ENCODE measurements at regions not wholly inside any gene's neighbourhood (a gene's known extent, or its start where the extent isn't known, plus 50 kb on each side); places are given as distances from the start of the nearest gene placed in this dataset.
A peak's percentile ranks its signal among the peaks of the same experiment; 100 is the strongest.

GRCh38 chr12:91825999-91826398, 319.6 kb downstream of the BTG1 start:
- Mint-ChIP-seq H3K9me3 (no peaks in the 10 kb centered on the region), H3K27me3 (no peaks in the 10 kb centered on the region), H3K4me3 (no peak overlapping the region), H3K27ac (no peak overlapping the region), H3K36me3 (ENCODE audit: low read depth) (no peaks in the 10 kb centered on the region), H3K4me1 (ENCODE audit: low read depth) (no peaks in the 10 kb centered on the region)

DNA sequence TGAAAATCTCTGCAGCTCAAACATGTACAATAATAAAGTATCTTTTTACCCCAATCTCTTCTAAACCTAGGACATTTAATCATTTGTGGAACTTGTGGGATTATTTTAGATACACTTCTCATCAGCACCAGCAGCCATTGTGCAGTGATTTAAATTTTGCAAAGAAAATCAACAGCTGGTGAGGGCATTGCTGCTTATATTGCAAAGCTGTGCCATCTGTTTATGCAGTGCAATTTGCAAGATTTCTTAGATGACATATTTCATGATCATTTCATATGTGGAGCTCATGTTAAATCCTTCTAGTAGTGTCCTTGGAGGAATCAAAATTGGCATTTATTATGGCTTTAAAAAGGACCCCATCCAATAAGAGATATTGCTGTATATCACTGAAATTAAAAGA, 320.7 kb downstream of the BTG1 start:
- Mint-ChIP-seq H3K27me3 (no peaks in the 10 kb centered on the region), H3K4me3 (no peak overlapping the region), H3K27ac (no peak overlapping the region), H3K36me3 (ENCODE audit: low read depth) (no peaks in the 10 kb centered on the region), H3K9me3 (peaks cover 4% of the 10 kb centered on the region), H3K4me1 (ENCODE audit: low read depth) (no peaks in the 10 kb centered on the region)

- Mint-ChIP-seq H3K36me3 (ENCODE audit: low read depth) (no peaks in the 10 kb centered on the region), H3K27me3 (no peaks in the 10 kb centered on the region), H3K4me3 (no peak overlapping the region), H3K9me3 (peaks cover 14% of the 10 kb centered on the region), H3K4me1 (ENCODE audit: low read depth) (no peaks in the 10 kb centered on the region), H3K27ac (no peak overlapping the region)
Observed at GRCh38 chr12:91819132-91819447, 326.6 kb downstream of the BTG1 start.

GRCh38 chr12:91818227-91819131, 327.2 kb downstream of the BTG1 start:
- H3K27me3 Mint-ChIP-seq: no peaks in the 10 kb centered on the region
- H3K4me3 Mint-ChIP-seq: no peak overlapping the region
- peaks cover 14% of the 10 kb centered on the region for H3K9me3 Mint-ChIP-seq
- H3K36me3 Mint-ChIP-seq (ENCODE audit: low read depth): no peaks in the 10 kb centered on the region
- H3K27ac Mint-ChIP-seq: no peak overlapping the region
- peaks cover 3% of the 10 kb centered on the region for H3K4me1 Mint-ChIP-seq (ENCODE audit: low read depth)

DNA sequence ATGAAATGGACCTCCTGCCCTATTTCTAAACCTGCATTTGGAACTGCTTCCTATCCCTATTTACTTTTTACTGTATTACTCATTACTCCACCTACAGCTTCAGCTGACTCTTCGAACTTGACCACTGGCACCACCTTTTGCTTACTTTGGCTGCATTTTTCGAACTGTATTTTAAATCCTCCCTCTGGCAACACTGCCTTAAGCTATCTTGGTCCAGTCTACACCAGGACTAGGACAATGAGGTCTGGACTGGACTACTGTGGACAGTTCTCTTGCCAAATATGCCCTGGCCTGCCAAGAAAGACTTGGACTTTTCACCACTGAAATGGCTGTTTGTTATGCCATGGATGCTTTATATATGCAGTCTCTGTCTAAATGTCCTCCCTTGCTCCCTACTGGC, 328.1 kb downstream of the BTG1 start:
- H3K36me3 Mint-ChIP-seq (ENCODE audit: low read depth): no peaks in the 10 kb centered on the region
- H3K27ac Mint-ChIP-seq: no peak overlapping the region
- no peak overlapping the region for H3K4me3 Mint-ChIP-seq
- peaks cover 6% of the 10 kb centered on the region for H3K4me1 Mint-ChIP-seq (ENCODE audit: low read depth)
- H3K27me3 Mint-ChIP-seq: no peaks in the 10 kb centered on the region
- H3K9me3 Mint-ChIP-seq: peaks cover 14% of the 10 kb centered on the region

- Mint-ChIP-seq H3K27me3 (no peaks in the 10 kb centered on the region), H3K9me3 (peaks cover 10% of the 10 kb centered on the region), H3K4me3 (no peak overlapping the region), H3K4me1 (ENCODE audit: low read depth) (peaks cover 15% of the 10 kb centered on the region), H3K36me3 (ENCODE audit: low read depth) (no peaks in the 10 kb centered on the region), H3K27ac (no peak overlapping the region)
Observed at GRCh38 chr12:91813701-91814100, 331.9 kb downstream of the BTG1 start.

DNA sequence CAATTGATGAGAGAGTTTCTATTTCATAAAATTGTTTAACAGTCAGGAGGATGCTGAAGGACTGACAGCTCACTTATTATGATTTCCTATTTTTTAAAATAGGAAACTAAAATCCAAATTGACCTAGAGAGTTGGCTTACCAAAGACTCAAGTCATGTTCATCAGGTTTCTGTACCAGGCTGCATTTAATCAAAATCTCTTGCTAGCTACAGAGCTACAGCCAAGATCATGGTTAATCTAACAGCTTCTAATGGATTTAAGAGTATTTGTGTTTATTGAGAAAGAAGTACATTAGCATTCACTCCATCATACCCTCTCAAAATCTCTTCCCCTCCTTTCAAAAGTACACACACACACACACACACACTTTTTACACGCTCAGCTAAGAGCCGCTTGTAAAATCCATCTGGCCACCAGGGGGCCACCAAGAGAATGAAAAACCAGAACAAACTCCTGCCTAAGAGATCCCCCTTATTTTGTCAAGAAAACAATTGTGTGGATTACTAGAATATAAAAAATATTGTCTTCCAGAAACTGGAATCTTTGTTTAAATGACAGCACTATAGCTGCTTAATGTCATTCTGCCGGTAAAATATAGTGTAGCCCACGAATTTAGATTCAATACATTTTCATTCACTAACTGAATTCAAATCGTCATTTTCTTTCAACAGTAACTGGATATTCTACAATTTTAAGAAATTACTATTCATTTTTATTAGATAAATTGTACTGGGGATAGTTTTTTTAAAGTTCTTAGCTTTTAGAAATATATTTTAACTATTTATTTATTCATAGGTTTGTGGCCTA, 334.0 kb downstream of the BTG1 start:
- peak overlapping the region; percentile 70 for H3K27ac Mint-ChIP-seq
- H3K4me3 Mint-ChIP-seq: no peak overlapping the region
- H3K4me1 Mint-ChIP-seq (ENCODE audit: low read depth): peaks cover 15% of the 10 kb centered on the region

GRCh38 chr12:91810531-91811451, 334.9 kb downstream of the BTG1 start:
- Mint-ChIP-seq H3K4me3 (no peak overlapping the region), H3K9me3 (peaks cover 15% of the 10 kb centered on the region), H3K27ac (no peak overlapping the region)

More for the DNA sequence above, 334.0 kb downstream of the BTG1 start:
- H3K27me3 Mint-ChIP-seq: no peaks in the 10 kb centered on the region
- peaks cover 7% of the 10 kb centered on the region for H3K36me3 Mint-ChIP-seq (ENCODE audit: low read depth)
- H3K9me3 Mint-ChIP-seq: peaks cover 8% of the 10 kb centered on the region

DNA sequence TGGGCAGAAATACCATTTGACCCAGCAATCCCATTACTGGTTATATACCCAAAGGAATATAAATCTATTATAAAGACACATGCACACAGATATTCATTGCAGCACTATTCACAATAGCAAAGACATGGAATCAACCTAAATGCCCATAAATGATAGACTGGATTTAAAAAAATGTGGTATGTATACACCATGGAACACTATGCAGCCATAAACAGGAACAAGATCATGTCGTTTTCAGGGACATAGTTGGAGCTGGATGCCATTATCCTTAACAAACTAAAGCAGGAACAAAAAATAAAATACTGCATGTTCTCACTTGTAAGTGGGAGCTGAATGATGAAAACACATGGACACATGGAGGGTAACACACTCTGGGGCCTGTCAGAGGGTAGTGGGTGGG, 335.6 kb downstream of the BTG1 start:
- Mint-ChIP-seq H3K4me3 (no peak overlapping the region), H3K9me3 (peaks cover 19% of the 10 kb centered on the region), H3K4me1 (ENCODE audit: low read depth) (peaks cover 15% of the 10 kb centered on the region), H3K27me3 (no peaks in the 10 kb centered on the region), H3K27ac (no peak overlapping the region), H3K36me3 (ENCODE audit: low read depth) (peaks cover 13% of the 10 kb centered on the region)

More at GRCh38 chr12:91810531-91811451, 334.9 kb downstream of the BTG1 start:
- Mint-ChIP-seq H3K4me1 (ENCODE audit: low read depth) (peaks cover 15% of the 10 kb centered on the region), H3K36me3 (ENCODE audit: low read depth) (peaks cover 10% of the 10 kb centered on the region), H3K27me3 (no peaks in the 10 kb centered on the region)

DNA sequence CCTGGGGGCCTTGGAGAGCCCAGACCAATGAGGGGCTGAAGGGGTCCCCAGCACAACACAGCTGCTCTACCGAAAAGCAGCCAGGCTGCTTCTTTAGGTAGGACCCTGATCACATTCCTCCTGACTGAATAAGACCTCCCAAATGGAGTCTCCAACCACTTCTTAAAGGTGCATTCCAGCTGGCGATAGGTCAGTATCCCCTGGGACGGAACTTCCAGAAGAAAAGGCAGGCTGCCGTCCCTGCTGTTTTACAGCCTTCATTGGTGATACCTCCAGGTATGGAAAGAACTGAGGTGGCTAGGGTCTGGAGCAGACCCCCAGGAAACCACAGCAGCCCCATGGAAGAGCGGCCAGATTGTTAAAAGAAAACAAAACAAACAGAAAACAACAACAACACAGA, 340.6 kb downstream of the BTG1 start:
- Mint-ChIP-seq H3K27ac (no peak overlapping the region), H3K4me1 (ENCODE audit: low read depth) (no peaks in the 10 kb centered on the region), H3K9me3 (peaks cover 19% of the 10 kb centered on the region), H3K4me3 (no peak overlapping the region), H3K36me3 (ENCODE audit: low read depth) (peaks cover 13% of the 10 kb centered on the region), H3K27me3 (no peaks in the 10 kb centered on the region)

DNA sequence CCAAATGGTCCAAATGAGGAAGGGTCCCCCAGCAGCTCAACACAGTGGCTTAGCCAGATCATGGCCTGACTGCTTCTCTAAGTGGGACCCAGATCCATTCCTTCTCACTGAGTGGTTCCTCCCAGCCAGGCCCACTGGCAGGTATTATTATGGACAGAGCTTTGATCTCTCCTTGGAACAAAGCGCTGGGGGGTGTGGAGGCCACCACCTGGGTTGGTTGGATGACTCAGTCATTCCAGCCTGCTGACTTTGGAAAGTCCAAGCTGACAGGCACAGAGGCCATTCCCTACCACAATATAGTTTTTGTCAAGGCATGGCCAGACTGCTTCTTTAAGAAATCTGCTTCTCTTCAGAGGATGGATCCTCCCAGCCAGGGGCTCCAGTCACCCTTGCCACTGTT, 341.1 kb downstream of the BTG1 start:
- Mint-ChIP-seq H3K4me1 (ENCODE audit: low read depth) (no peaks in the 10 kb centered on the region), H3K4me3 (no peak overlapping the region), H3K27ac (no peak overlapping the region), H3K36me3 (ENCODE audit: low read depth) (peaks cover 13% of the 10 kb centered on the region), H3K27me3 (no peaks in the 10 kb centered on the region), H3K9me3 (peaks cover 19% of the 10 kb centered on the region)

GRCh38 chr12:91801048-91801447, 344.6 kb downstream of the BTG1 start:
- Mint-ChIP-seq H3K4me1 (ENCODE audit: low read depth) (no peaks in the 10 kb centered on the region), H3K9me3 (peaks cover 6% of the 10 kb centered on the region), H3K4me3 (no peak overlapping the region), H3K27me3 (no peaks in the 10 kb centered on the region), H3K27ac (no peak overlapping the region), H3K36me3 (ENCODE audit: low read depth) (peaks cover 6% of the 10 kb centered on the region)

GRCh38 chr12:91793676-91794075, 352.0 kb downstream of the BTG1 start:
- H3K4me3 Mint-ChIP-seq: no peak overlapping the region
- H3K27me3 Mint-ChIP-seq: no peaks in the 10 kb centered on the region
- peaks cover 6% of the 10 kb centered on the region for H3K9me3 Mint-ChIP-seq
- no peaks in the 10 kb centered on the region for H3K36me3 Mint-ChIP-seq (ENCODE audit: low read depth)
- no peaks in the 10 kb centered on the region for H3K4me1 Mint-ChIP-seq (ENCODE audit: low read depth)
- H3K27ac Mint-ChIP-seq: no peak overlapping the region

- no peaks in the 10 kb centered on the region for H3K27me3 Mint-ChIP-seq
- no peak overlapping the region for H3K27ac Mint-ChIP-seq
- H3K4me3 Mint-ChIP-seq: no peak overlapping the region
- peaks cover 6% of the 10 kb centered on the region for H3K9me3 Mint-ChIP-seq
- H3K36me3 Mint-ChIP-seq (ENCODE audit: low read depth): no peaks in the 10 kb centered on the region
- peaks cover under 1% of the 10 kb centered on the region for H3K4me1 Mint-ChIP-seq (ENCODE audit: low read depth)
Observed at GRCh38 chr12:91792597-91792996, 353.0 kb downstream of the BTG1 start.

Measured in stimulated activated naive CD8-positive, alpha-beta T cell treated with anti-CD3 and anti-CD28 coated beads, Interleukin-15, Interleukin-2, amounts not matched to agents 100 ng/mL and 50 ng/mL, for 24 hours (primary cell).